ENCODE measurements at regions not wholly inside any gene's neighbourhood (a gene's known extent, or its start where the extent isn't known, plus 50 kb on each side); places are given as distances from the start of the nearest gene placed in this dataset.

DNA sequence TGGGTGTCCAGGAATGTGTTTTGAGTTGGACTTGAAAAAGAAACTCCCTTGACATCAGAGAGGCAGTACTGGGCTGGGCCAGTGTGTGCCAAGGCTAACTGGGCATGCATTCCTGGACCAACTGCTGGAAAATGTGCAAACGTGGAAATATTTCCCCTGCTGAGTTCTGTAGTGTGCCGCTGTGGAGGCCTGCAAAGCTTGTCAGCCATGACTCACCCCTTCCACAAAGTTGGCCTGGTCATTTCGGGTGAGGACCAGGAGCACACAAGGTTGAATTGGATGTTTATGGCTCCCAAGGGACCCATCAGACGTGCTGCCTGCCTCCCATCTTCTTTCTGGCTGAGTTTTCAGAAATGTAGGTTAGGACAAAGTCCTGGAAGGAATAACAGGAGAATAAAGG is 513.1 kb downstream of the MIAT start:
- Mint-ChIP-seq H3K4me3 (no peak overlapping the region), H3K27me3 (ENCODE audit: low read depth) (peaks cover 14% of the 10 kb centered on the region), H3K9me3 (no peaks in the 10 kb centered on the region), H3K36me3 (ENCODE audit: insufficient read depth in 1 of 3, low read depth in 3 of 3) (no peaks in the 10 kb centered on the region), H3K4me1 (peaks cover 26 to 31% of the 10 kb centered on the region in 2 experiments), H3K27ac (no peak overlapping the region)
- Histone ChIP-seq H2BK5ac (ENCODE audit: insufficient read length, low read length) (no peak overlapping the region), H3K4me1 (ENCODE audit: insufficient read depth, low read length) (peaks cover 7% of the 10 kb centered on the region), H4K8ac (replicated peaks; ENCODE audit: insufficient read length, low read depth, low read length) (no peak overlapping the region), H3K9me3 (ENCODE audit: control insufficient read depth, low read depth, low read length) (no peaks in the 10 kb centered on the region), H3K4me2 (ENCODE audit: insufficient read depth, insufficient read length, low read length) (no peak overlapping the region), H3K18ac (ENCODE audit: insufficient read length, low read depth, low read length) (no peak overlapping the region), H3K27me3 (ENCODE audit: insufficient read depth, low read length) (no peaks in the 10 kb centered on the region), H3K79me1 (ENCODE audit: insufficient read depth, low read depth, low read length, poor library complexity, severe bottlenecking) (no peaks in the 10 kb centered on the region), H2BK12ac (ENCODE audit: insufficient read length, low read depth, low read length) (no peak overlapping the region), H4K5ac (ENCODE audit: insufficient read length, low read depth, low read length) (no peak overlapping the region), H3K27ac (ENCODE audit: insufficient read length, low read depth, low read length) (no peak overlapping the region), H2BK15ac (ENCODE audit: low read depth, low read length) (no peak overlapping the region), H3K23ac (ENCODE audit: insufficient read length, low read depth, low read length) (no peak overlapping the region), H3K14ac (ENCODE audit: insufficient read depth, low read length) (no peak overlapping the region), H3T11ph (ENCODE audit: low read length) (no peak overlapping the region), H3K56ac (ENCODE audit: insufficient read length, low read depth, low read length) (no peak overlapping the region), H4K20me1 (ENCODE audit: control insufficient read depth, insufficient read depth, insufficient read length) (no peaks in the 10 kb centered on the region), H3K4ac (ENCODE audit: low read depth, low read length) (no peak overlapping the region), H4K91ac (ENCODE audit: insufficient read length, low read depth, low read length) (no peak overlapping the region), H3K23me2 (ENCODE audit: insufficient read length, low read depth, low read length, poor library complexity, severe bottlenecking) (peaks cover 3% of the 10 kb centered on the region), H3K79me2 (ENCODE audit: insufficient read depth, low read length) (no peaks in the 10 kb centered on the region), H2BK120ac (ENCODE audit: low read depth, low read length, poor library complexity, severe bottlenecking) (no peak overlapping the region), H3K9ac (ENCODE audit: extremely low read depth, insufficient read length, low read length) (no peak overlapping the region), H2AFZ (ENCODE audit: low read length) (no peak overlapping the region), H2AK5ac (ENCODE audit: insufficient read length, low read length) (no peak overlapping the region), H2BK20ac (ENCODE audit: low read depth, low read length, poor library complexity, severe bottlenecking) (no peak overlapping the region)
- TF ChIP-seq, protein P1, sequence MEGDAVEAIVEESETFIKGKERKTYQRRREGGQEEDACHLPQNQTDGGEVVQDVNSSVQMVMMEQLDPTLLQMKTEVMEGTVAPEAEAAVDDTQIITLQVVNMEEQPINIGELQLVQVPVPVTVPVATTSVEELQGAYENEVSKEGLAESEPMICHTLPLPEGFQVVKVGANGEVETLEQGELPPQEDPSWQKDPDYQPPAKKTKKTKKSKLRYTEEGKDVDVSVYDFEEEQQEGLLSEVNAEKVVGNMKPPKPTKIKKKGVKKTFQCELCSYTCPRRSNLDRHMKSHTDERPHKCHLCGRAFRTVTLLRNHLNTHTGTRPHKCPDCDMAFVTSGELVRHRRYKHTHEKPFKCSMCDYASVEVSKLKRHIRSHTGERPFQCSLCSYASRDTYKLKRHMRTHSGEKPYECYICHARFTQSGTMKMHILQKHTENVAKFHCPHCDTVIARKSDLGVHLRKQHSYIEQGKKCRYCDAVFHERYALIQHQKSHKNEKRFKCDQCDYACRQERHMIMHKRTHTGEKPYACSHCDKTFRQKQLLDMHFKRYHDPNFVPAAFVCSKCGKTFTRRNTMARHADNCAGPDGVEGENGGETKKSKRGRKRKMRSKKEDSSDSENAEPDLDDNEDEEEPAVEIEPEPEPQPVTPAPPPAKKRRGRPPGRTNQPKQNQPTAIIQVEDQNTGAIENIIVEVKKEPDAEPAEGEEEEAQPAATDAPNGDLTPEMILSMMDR (conservative IDR thresholded peaks at IDR 0.05), result no peak
- no CpG with 5 or more reads among the region's 4 CpGs for WGBS (ENCODE audit: extremely low coverage, insufficient read length, low lambda C conversion rate)
- DNase-seq, result no peak
